NB4 (cell line): ENCODE measurements at regions not wholly inside any gene's neighbourhood (a gene's known extent, or its start where the extent isn't known, plus 50 kb on each side); places are given as distances from the start of the nearest gene placed in this dataset.

ENCODE experiments used
- DNase-seq: peaks from one replicate; pipeline ENCODE4 v3.0.0; 2010; ENCODE audit warnings: low read depth
- H3K4me3 ChIP-seq: one replicate; pipeline ENCODE4 v1.5.1; 2011; ENCODE audit warnings: mild to moderate bottlenecking, low read depth, low read length, moderate library complexity
- CTCF ChIP-seq: IDR thresholded peaks from one replicate; pipeline ENCODE4 v1.5.1; 2012; ENCODE audit warnings: low read depth, low read length
- MAX ChIP-seq: IDR thresholded peaks from 2 replicates; pipeline ENCODE4 v1.6.1; 2011; ENCODE audit warnings: low read depth, low read length
- MYC ChIP-seq: IDR thresholded peaks from 2 replicates; pipeline ENCODE4 v1.6.1; 2011; ENCODE audit warnings: low read depth, low read length
- POLR2A ChIP-seq: IDR thresholded peaks from 2 replicates; pipeline ENCODE4 v1.6.1; 2011; ENCODE audit warnings: mild to moderate bottlenecking; ENCODE audit not compliant: insufficient read length; ENCODE audit errors: extremely low read depth

DNA sequence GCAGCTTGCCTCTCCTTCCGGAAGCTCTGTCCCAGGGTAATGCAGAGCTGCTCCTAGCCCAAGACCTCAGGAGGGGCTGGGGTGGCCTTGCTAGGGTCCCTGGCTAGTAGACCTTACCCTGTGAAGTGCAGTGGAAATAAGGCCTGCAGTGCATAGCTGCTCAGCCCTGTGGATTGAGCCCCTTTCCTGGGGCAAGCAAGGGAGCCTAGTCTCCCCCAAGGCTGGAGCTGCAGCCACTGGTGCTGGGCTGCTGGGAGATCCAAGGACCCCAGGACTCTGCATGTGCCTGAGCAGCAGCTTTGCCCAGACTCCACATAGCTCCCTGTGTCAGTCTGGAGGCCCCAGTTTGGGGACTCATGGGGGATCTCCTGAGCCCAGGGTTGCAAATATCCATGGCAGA, 57.9 kb downstream of the FANCF start:
- no peak overlapping the region for H3K4me3 ChIP-seq
- TF ChIP-seq CTCF = no peak
- TF ChIP-seq POLR2A = no peak
- no peak for TF ChIP-seq MAX
- no peak for TF ChIP-seq MYC
- no peak for DNase-seq

DNA sequence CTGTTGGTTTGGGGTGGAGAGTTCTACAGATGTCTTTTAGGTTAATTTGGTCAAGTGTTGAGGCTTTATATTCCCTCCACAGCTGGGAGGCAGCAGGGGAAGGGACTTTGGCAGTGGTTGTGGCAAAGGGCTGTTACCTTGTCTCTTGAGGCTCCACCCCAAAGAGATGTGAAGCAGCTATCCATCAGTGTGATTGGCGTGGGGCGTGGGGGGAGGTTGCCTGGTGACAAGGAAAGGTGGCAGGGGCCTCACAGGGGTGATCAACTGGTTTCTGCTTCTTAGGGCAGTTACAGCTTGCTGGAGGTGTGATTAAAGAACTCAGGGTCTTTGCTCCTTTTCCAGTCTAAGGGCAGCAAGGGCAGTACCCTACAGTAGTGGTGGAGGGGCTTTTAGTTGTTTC, 59.3 kb downstream of the FANCF start:
- no peak for DNase-seq
- TF ChIP-seq CTCF (no peak), POLR2A (no peak), MAX (no peak), MYC (no peak)
- no peak overlapping the region for H3K4me3 ChIP-seq

DNA sequence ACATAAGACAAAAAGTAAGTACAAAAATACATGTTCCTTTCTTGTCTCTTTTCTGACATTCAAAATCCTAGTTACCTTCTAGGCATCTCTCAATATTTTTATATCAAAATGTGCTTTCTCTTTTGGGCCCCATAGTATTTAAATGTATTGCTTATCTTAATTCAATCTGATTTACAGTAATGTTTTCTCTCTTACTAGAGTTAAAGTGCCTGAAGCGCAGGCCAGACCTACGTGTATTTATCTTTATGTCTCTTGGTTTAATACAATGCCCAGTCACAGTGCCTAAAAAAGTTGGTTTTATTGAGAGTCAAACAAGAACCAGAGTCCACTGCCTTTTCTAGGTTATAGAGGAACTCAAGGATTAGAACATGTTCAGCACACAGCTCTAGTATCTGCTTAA, 64.3 kb downstream of the FANCF start:
- TF ChIP-seq CTCF (no peak), POLR2A (no peak), MAX (no peak), MYC (no peak)
- H3K4me3 ChIP-seq = no peak overlapping the region
- DNase-seq = no peak

DNA sequence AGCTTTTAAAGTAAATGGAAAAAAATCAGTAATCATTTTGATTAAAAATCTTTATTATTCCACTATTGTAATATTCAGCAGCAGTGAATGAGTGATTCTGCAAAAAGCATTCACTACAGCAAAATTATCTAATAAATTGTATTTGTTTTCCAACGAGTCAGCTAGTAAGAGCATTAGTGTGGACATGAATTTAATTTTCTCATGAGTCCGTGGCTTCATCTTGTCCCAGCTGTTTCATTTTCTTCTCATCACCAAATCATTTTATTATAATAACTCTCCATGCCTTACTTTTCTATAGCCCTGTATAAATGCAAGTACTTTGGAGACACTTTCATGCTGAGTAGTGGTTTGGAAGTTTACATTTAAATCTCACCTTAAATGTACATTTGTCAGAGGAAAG, 66.2 kb downstream of the FANCF start:
- TF ChIP-seq POLR2A (no peak), CTCF (no peak), MYC (no peak), MAX (no peak)
- no peak overlapping the region for H3K4me3 ChIP-seq
- no peak for DNase-seq

DNA sequence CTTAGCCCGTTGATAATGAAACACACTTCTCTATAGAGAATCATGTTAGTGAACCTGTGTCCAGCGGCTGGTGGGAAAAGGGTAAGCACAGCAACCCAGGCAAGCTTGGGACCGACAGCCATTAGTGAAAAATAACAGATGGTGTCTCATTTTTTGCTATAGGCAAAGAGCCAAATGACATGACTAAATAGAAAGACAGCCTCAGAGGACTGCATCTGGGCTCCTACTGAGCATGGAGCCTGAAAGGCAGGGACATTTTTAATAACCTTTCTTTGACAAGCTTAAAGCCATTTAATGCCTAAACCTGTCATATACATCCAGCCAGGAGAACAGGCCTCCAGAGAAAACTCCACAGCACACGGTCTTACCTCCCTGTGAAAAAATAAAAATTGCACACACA, 67.0 kb downstream of the FANCF start:
- no peak overlapping the region for H3K4me3 ChIP-seq
- no peak for DNase-seq
- no peak for TF ChIP-seq MYC
- TF ChIP-seq CTCF = no peak
- no peak for TF ChIP-seq MAX
- TF ChIP-seq POLR2A = no peak

- H3K4me3 ChIP-seq = no peak overlapping the region
- no peak for TF ChIP-seq MYC
- TF ChIP-seq MAX = no peak
- TF ChIP-seq POLR2A = no peak
- TF ChIP-seq CTCF = no peak
- DNase-seq = no peak
Measured at GRCh38 chr11:22556381-22556780, 69.2 kb downstream of the FANCF start.
